Osteocyte (in vitro differentiated cells): ENCODE measurements at regions not wholly inside any gene's neighbourhood (a gene's known extent, or its start where the extent isn't known, plus 50 kb on each side); places are given as distances from the start of the nearest gene placed in this dataset.
A peak's percentile ranks its signal among the peaks of the same experiment; 100 is the strongest.

Experiments used
- DNase-seq: peaks from one replicate; pipeline ENCODE4 v3.0.0; 2021; ENCODE audit warnings: mixed read lengths; ENCODE audit not compliant: unreplicated experiment; ENCODE audit errors: extremely low spot score
- H3K27ac Mint-ChIP-seq: one replicate; pipeline ENCODE4 v1.8.0; 2021; ENCODE audit warnings: mild to moderate bottlenecking, mixed read lengths; ENCODE audit not compliant: unreplicated experiment
- H3K27me3 Mint-ChIP-seq: one replicate; pipeline ENCODE4 v1.8.0; 2021; ENCODE audit warnings: mixed read lengths; ENCODE audit not compliant: unreplicated experiment
- H3K36me3 Mint-ChIP-seq: one replicate; pipeline ENCODE4 v1.8.0; 2021; ENCODE audit warnings: mixed read lengths; ENCODE audit not compliant: unreplicated experiment
- H3K4me1 Mint-ChIP-seq: one replicate; pipeline ENCODE4 v1.8.0; 2021; ENCODE audit warnings: mixed read lengths; ENCODE audit not compliant: unreplicated experiment
- H3K4me3 Mint-ChIP-seq: one replicate; pipeline ENCODE4 v1.8.0; 2021; ENCODE audit warnings: mild to moderate bottlenecking, moderate library complexity, mixed read lengths; ENCODE audit not compliant: unreplicated experiment
- H3K9me3 Mint-ChIP-seq: one replicate; pipeline ENCODE4 v1.8.0; 2021; ENCODE audit warnings: mixed read lengths; ENCODE audit not compliant: unreplicated experiment
- CTCF ChIP-seq: fragments of 200-600 bp; sonication (generic); IDR thresholded peaks from 2 replicates; pipeline ENCODE4 v1.5.0; 2021; ENCODE audit warnings: antibody characterized with exemption, mild to moderate bottlenecking, moderate library complexity

GRCh38 chr7:121480058-121480457, 84.0 kb upstream of the FAM3C start:
- H3K27ac Mint-ChIP-seq, result peak overlapping the region; percentile 33

DNA sequence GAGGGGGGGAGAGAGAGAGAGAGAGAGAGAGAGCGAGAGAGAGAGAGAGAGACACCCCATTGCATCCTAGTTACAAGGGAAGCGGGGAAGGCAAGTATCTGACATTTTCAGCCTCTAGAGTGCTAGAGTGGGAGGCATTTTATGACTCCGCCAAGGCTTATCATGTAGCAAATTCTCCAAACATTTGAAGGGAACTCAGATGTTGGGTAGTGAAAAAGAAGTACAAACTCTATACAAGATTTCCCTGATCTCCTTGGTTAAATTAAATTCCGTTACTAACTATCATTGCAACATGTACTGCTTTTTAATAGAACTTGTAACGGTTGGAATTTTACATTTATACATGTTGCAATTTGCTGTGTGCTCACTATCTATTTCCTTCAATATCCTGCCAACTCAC, 83.4 kb upstream of the FAM3C start:
- peaks cover 18% of the 10 kb centered on the region for H3K4me1 Mint-ChIP-seq
- H3K4me3 Mint-ChIP-seq, result no peak overlapping the region
- H3K9me3 Mint-ChIP-seq, result no peaks in the 10 kb centered on the region
- H3K27ac Mint-ChIP-seq, result no peak overlapping the region
- DNase-seq, result no peak
- H3K36me3 Mint-ChIP-seq, result no peaks in the 10 kb centered on the region
- H3K27me3 Mint-ChIP-seq, result no peaks in the 10 kb centered on the region
- no peak for TF ChIP-seq CTCF

More at GRCh38 chr7:121480058-121480457, 84.0 kb upstream of the FAM3C start:
- Mint-ChIP-seq H3K4me3 (peak overlapping the region; percentile 38), H3K9me3 (no peaks in the 10 kb centered on the region), H3K36me3 (no peaks in the 10 kb centered on the region), H3K4me1 (peaks cover 18% of the 10 kb centered on the region), H3K27me3 (no peaks in the 10 kb centered on the region)
- DNase-seq, result no peak
- no peak for TF ChIP-seq CTCF

- TF ChIP-seq CTCF, result no peak
- no peaks in the 10 kb centered on the region for H3K27me3 Mint-ChIP-seq
- no peaks in the 10 kb centered on the region for H3K36me3 Mint-ChIP-seq
- DNase-seq, result no peak
- no peaks in the 10 kb centered on the region for H3K9me3 Mint-ChIP-seq
- H3K4me3 Mint-ChIP-seq, result no peak overlapping the region
- no peak overlapping the region for H3K27ac Mint-ChIP-seq
- H3K4me1 Mint-ChIP-seq, result peaks cover 21% of the 10 kb centered on the region
Measured at GRCh38 chr7:121475806-121476205, 79.7 kb upstream of the FAM3C start.

GRCh38 chr7:121474301-121474673, 78.2 kb upstream of the FAM3C start:
- Mint-ChIP-seq H3K9me3 (no peaks in the 10 kb centered on the region), H3K27ac (no peak overlapping the region), H3K27me3 (no peaks in the 10 kb centered on the region), H3K4me1 (peaks cover 8% of the 10 kb centered on the region), H3K36me3 (no peaks in the 10 kb centered on the region), H3K4me3 (no peak overlapping the region)
- no peak for DNase-seq
- TF ChIP-seq CTCF, result no peak

- Mint-ChIP-seq H3K36me3 (no peaks in the 10 kb centered on the region), H3K4me1 (peaks cover 8% of the 10 kb centered on the region), H3K9me3 (no peaks in the 10 kb centered on the region), H3K4me3 (no peak overlapping the region), H3K27me3 (no peaks in the 10 kb centered on the region), H3K27ac (no peak overlapping the region)
- TF ChIP-seq CTCF, result no peak
- no peak for DNase-seq
Measured at GRCh38 chr7:121473645-121474300, 77.7 kb upstream of the FAM3C start.
